Liver (tissue), 7 donors: ENCODE measurements at regions not wholly inside any gene's neighbourhood (a gene's known extent, or its start where the extent isn't known, plus 50 kb on each side); places are given as distances from the start of the nearest gene placed in this dataset.

Experiments used
- DNase-seq: peaks from one replicate; pipeline ENCODE4 v3.0.0-alpha.2; 2017; ENCODE audit warnings: low spot score
- H3K27ac ChIP-seq, 2 donors: one replicate each; pipeline ENCODE4 v1.7.0; 2013; ENCODE audit warnings: inconsistent platforms in 2 of 2, low read length in 2 of 2, control low read depth in 1 of 2, low read depth in 1 of 2, mild to moderate bottlenecking in 1 of 2
- H3K27me3 ChIP-seq, 4 donors: one replicate each; pipeline versions ENCODE4 v1.6.1 to v1.7.0; 2013; ENCODE audit warnings: low read length in 3 of 4, inconsistent platforms in 1 of 4, mild to moderate bottlenecking in 1 of 4, moderate library complexity in 1 of 4; ENCODE audit not compliant: control insufficient read depth in 4 of 4, insufficient read depth in 4 of 4
- H3K36me3 ChIP-seq, 4 donors: one replicate each; pipeline versions ENCODE4 v1.6.1 to v1.7.0; 2013; ENCODE audit warnings: low read length in 3 of 4, mild to moderate bottlenecking in 3 of 4, low read depth in 1 of 4, moderate library complexity in 1 of 4; ENCODE audit not compliant: control insufficient read depth in 4 of 4, insufficient read depth in 3 of 4
- H3K4me1 ChIP-seq, 4 donors: one replicate each; pipeline versions ENCODE4 v1.6.1 to v1.7.0; 2013; ENCODE audit warnings: low read length in 3 of 4, mild to moderate bottlenecking in 3 of 4, moderate library complexity in 1 of 4; ENCODE audit not compliant: control insufficient read depth in 4 of 4, insufficient read depth in 4 of 4
- H3K4me3 ChIP-seq, 3 donors: one replicate each; pipeline versions ENCODE4 v1.6.1 to v1.7.0; 2013; ENCODE audit warnings: low read length in 3 of 3, control low read depth in 1 of 3, low read depth in 1 of 3, mild to moderate bottlenecking in 1 of 3
- H3K9ac ChIP-seq, 2 donors: one replicate each; pipeline ENCODE4 v1.7.0; 2013; ENCODE audit warnings: low read length in 2 of 2, mild to moderate bottlenecking in 2 of 2, moderate library complexity in 2 of 2, control low read depth in 1 of 2, low read depth in 1 of 2
- H3K9me3 ChIP-seq, 4 donors: one replicate each; pipeline versions ENCODE4 v1.6.1 to v1.7.0; 2013; ENCODE audit warnings: low read length in 3 of 4; ENCODE audit not compliant: control insufficient read depth in 4 of 4
- EGR1 ChIP-seq, 2 donors: IDR thresholded peaks; 2 replicates each; pipeline ENCODE4 v1.6.1; 2016 to 2018; ENCODE audit warnings: antibody characterized with exemption in 2 of 2, low read depth in 2 of 2
- FOXA1 ChIP-seq: IDR thresholded peaks from 2 replicates; pipeline ENCODE4 v1.6.1; 2016; ENCODE audit warnings: antibody characterized with exemption
- FOXA2 ChIP-seq: IDR thresholded peaks from 2 replicates; pipeline ENCODE4 v1.6.1; 2016; ENCODE audit warnings: antibody characterized with exemption
- GABPA ChIP-seq, 2 donors: IDR thresholded peaks in 1 of 2; conservative IDR thresholded peaks in 1 of 2; 2 replicates each; pipeline ENCODE4 v1.6.1; 2016; ENCODE audit warnings: antibody characterized with exemption in 2 of 2, mild to moderate bottlenecking in 1 of 2, moderate library complexity in 1 of 2
- HNF4A ChIP-seq, 2 donors: conservative IDR thresholded peaks; 2 replicates each; pipeline ENCODE4 v1.6.1; 2016; ENCODE audit warnings: antibody characterized with exemption in 2 of 2, mild to moderate bottlenecking in 2 of 2
- HNF4G ChIP-seq: IDR thresholded peaks from 2 replicates; pipeline ENCODE4 v1.6.1; 2016; ENCODE audit warnings: antibody characterized with exemption
- JUND ChIP-seq, 2 donors: IDR thresholded peaks; 2 replicates each; pipeline ENCODE4 v1.6.1; 2016; ENCODE audit warnings: antibody characterized with exemption in 2 of 2
- NR2F2 ChIP-seq: IDR thresholded peaks from 2 replicates; pipeline ENCODE4 v1.6.1; 2016; ENCODE audit warnings: antibody characterized with exemption
- RAD21 ChIP-seq, 2 donors: IDR thresholded peaks; 2 replicates each; pipeline ENCODE4 v1.6.1; 2016; ENCODE audit warnings: antibody characterized with exemption in 2 of 2, mild to moderate bottlenecking in 2 of 2
- SP1 ChIP-seq: IDR thresholded peaks from 2 replicates; pipeline ENCODE4 v1.6.1; 2018; ENCODE audit warnings: antibody characterized with exemption, mild to moderate bottlenecking
- TAF1 ChIP-seq: conservative IDR thresholded peaks from 2 replicates; pipeline ENCODE4 v1.6.1; 2016; ENCODE audit warnings: antibody characterized with exemption, mild to moderate bottlenecking
- YY1 ChIP-seq: IDR thresholded peaks from 2 replicates; pipeline ENCODE4 v1.6.1; 2016; ENCODE audit warnings: antibody characterized with exemption, mild to moderate bottlenecking
- WGBS: extraction: QIAGEN DNeasy Blood & Tissue Kit; methylation state at CpG from one replicate; pipeline ENCODE4 v1.1.7; 2013; 5-methylcytosine and 5-hydroxymethylcytosine counted together
- TF ChIP-seq, protein P1 (sequence below): IDR thresholded peaks from 2 replicates; pipeline ENCODE4 v1.6.1; 2016; ENCODE audit warnings: antibody characterized with exemption
- TF ChIP-seq, protein P2 (sequence below): IDR thresholded peaks from 2 replicates; pipeline ENCODE4 v1.6.1; 2016; ENCODE audit warnings: antibody characterized with exemption, mild to moderate bottlenecking
- TF ChIP-seq, protein P3 (sequence below): IDR thresholded peaks from 2 replicates; pipeline ENCODE4 v1.6.1; 2016; ENCODE audit warnings: antibody characterized with exemption
- TF ChIP-seq, protein P4 (sequence below): IDR thresholded peaks from 2 replicates; pipeline ENCODE4 v1.6.1; 2016; ENCODE audit warnings: antibody characterized with exemption
- donor health status: healthy.
- donor health status: healthy.
- donor health status: healthy.
- donor health status: healthy.

DNA sequence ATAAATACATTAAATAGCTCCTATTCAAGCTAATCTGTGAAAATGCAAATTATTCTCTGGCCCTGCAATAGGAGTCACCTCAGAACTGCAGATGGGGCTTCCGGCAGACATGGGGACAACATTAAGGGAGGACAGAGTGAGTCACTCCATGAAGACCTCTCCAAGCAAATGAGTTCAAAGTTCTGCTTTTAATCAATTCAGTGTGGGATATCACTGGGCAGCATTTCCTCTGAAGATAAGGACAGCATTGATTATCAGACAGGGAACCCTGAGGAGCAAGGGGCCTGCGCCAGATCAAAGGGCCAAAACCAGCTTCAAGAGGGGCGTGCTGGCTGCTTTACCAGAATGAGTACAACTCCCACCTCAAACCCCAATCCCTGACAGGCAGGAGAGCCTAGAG lies 356.9 kb upstream of the KLHL29 start:
- TF ChIP-seq EGR1 (IDR thresholded peaks at IDR 0.05; ENCODE audit: low read depth in 2 of 2), result no peak
- TF ChIP-seq, protein P1, sequence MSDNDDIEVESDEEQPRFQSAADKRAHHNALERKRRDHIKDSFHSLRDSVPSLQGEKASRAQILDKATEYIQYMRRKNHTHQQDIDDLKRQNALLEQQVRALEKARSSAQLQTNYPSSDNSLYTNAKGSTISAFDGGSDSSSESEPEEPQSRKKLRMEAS, result no peak
- Histone ChIP-seq H3K9ac (no peak overlapping the region), H3K27me3 (no peaks in the 10 kb centered on the region), H3K36me3 (no peaks in the 10 kb centered on the region), H3K4me1 (no peaks in the 10 kb centered on the region), H3K27ac (no peak overlapping the region), H3K4me3 (no peak overlapping the region), H3K9me3 (no peaks in the 10 kb centered on the region)
- WGBS, result 74% methylated on average over 3 of the region's 3 CpGs
- DNase-seq, result no peak

DNA sequence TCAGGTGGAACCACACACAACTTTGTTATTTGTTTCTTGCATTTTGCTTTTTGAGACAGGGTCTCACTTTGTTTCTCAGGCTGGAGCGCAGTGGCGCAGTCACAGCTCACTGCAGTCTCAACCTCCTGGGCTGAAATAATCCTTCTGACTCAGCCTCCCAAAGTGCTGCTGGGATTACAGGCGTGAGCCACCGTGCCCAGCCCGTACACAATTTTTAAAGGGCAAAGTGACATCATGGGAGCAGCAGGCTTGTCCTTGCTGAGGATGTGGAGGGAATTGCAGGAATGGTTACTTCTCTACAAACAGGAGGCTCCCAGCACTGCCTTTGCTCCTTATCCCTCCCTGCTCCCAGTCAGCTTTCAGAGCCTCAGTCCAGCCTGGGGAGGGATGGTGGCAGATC lies 355.9 kb upstream of the KLHL29 start:
- 90% methylated on average over 5 of the region's 5 CpGs for WGBS
- no peak for DNase-seq
- Histone ChIP-seq H3K36me3 (no peaks in the 10 kb centered on the region), H3K9me3 (no peaks in the 10 kb centered on the region), H3K4me1 (no peaks in the 10 kb centered on the region), H3K4me3 (no peak overlapping the region), H3K27me3 (no peaks in the 10 kb centered on the region), H3K9ac (no peak overlapping the region), H3K27ac (no peak overlapping the region)
- TF ChIP-seq, protein P1, result no peak
- TF ChIP-seq EGR1 (IDR thresholded peaks at IDR 0.05; ENCODE audit: low read depth in 2 of 2), result no peak
- TF ChIP-seq, protein P2, sequence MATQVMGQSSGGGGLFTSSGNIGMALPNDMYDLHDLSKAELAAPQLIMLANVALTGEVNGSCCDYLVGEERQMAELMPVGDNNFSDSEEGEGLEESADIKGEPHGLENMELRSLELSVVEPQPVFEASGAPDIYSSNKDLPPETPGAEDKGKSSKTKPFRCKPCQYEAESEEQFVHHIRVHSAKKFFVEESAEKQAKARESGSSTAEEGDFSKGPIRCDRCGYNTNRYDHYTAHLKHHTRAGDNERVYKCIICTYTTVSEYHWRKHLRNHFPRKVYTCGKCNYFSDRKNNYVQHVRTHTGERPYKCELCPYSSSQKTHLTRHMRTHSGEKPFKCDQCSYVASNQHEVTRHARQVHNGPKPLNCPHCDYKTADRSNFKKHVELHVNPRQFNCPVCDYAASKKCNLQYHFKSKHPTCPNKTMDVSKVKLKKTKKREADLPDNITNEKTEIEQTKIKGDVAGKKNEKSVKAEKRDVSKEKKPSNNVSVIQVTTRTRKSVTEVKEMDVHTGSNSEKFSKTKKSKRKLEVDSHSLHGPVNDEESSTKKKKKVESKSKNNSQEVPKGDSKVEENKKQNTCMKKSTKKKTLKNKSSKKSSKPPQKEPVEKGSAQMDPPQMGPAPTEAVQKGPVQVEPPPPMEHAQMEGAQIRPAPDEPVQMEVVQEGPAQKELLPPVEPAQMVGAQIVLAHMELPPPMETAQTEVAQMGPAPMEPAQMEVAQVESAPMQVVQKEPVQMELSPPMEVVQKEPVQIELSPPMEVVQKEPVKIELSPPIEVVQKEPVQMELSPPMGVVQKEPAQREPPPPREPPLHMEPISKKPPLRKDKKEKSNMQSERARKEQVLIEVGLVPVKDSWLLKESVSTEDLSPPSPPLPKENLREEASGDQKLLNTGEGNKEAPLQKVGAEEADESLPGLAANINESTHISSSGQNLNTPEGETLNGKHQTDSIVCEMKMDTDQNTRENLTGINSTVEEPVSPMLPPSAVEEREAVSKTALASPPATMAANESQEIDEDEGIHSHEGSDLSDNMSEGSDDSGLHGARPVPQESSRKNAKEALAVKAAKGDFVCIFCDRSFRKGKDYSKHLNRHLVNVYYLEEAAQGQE, result no peak
- TF ChIP-seq HNF4A (conservative IDR thresholded peaks at IDR 0.05), result no peak
- TF ChIP-seq, protein P3, sequence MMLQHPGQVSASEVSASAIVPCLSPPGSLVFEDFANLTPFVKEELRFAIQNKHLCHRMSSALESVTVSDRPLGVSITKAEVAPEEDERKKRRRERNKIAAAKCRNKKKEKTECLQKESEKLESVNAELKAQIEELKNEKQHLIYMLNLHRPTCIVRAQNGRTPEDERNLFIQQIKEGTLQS, result no peak
- TF ChIP-seq, protein P4, sequence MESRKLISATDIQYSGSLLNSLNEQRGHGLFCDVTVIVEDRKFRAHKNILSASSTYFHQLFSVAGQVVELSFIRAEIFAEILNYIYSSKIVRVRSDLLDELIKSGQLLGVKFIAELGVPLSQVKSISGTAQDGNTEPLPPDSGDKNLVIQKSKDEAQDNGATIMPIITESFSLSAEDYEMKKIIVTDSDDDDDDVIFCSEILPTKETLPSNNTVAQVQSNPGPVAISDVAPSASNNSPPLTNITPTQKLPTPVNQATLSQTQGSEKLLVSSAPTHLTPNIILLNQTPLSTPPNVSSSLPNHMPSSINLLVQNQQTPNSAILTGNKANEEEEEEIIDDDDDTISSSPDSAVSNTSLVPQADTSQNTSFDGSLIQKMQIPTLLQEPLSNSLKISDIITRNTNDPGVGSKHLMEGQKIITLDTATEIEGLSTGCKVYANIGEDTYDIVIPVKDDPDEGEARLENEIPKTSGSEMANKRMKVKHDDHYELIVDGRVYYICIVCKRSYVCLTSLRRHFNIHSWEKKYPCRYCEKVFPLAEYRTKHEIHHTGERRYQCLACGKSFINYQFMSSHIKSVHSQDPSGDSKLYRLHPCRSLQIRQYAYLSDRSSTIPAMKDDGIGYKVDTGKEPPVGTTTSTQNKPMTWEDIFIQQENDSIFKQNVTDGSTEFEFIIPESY, result no peak
- no peak for TF ChIP-seq TAF1
- no peak for TF ChIP-seq YY1
- no peak for TF ChIP-seq SP1
- no peak for TF ChIP-seq GABPA (IDR thresholded peaks at IDR 0.05 in 1 of 2, conservative IDR thresholded peaks at IDR 0.05 in 1 of 2)
- no peak for TF ChIP-seq HNF4G
- TF ChIP-seq NR2F2, result no peak
- TF ChIP-seq JUND (IDR thresholded peaks at IDR 0.05), result no peak
- no peak for TF ChIP-seq FOXA1
- no peak for TF ChIP-seq RAD21 (IDR thresholded peaks at IDR 0.05)
- no peak for TF ChIP-seq FOXA2
